HL-60 (cell line): ENCODE measurements at regions not wholly inside any gene's neighbourhood (a gene's known extent, or its start where the extent isn't known, plus 50 kb on each side); places are given as distances from the start of the nearest gene placed in this dataset.

ENCODE experiments used
- DNase-seq, 2 experiments: peaks; one replicate each; pipeline ENCODE4 v3.0.0-alpha.2; 2010 to 2020; ENCODE audit warnings: low read depth in 1 of 2, low spot score in 1 of 2
- H3K27ac ChIP-seq: fragments of 250-450 bp; sonication (Bioruptor Pico); replicated peaks from 2 replicates; pipeline ENCODE4 v1.5.1; 2020; ENCODE audit warnings: mild to moderate bottlenecking, moderate library complexity
- H3K27me3 ChIP-seq: fragments of 250-450 bp; sonication (Bioruptor Pico); 2 replicates; pipeline ENCODE4 v1.5.1; 2021; ENCODE audit warnings: mild to moderate bottlenecking, moderate library complexity; ENCODE audit not compliant: insufficient read depth, poor library complexity, severe bottlenecking
- H3K4me3 ChIP-seq: replicated peaks from 2 replicates; pipeline ENCODE4 v1.5.1; 2011; ENCODE audit warnings: mild to moderate bottlenecking, control low read depth, low read length; ENCODE audit not compliant: insufficient read depth
- GABPA ChIP-seq: IDR thresholded peaks from 2 replicates; pipeline ENCODE4 v1.6.1; 2012; ENCODE audit warnings: low read depth
- POLR2AphosphoS5 ChIP-seq: IDR thresholded peaks from 2 replicates; pipeline ENCODE4 v1.6.1; 2012; ENCODE audit warnings: low read depth
- SPI1 ChIP-seq: IDR thresholded peaks from 2 replicates; pipeline ENCODE4 v1.6.1; 2012; ENCODE audit warnings: low read depth, mild to moderate bottlenecking, borderline replicate concordance
- TF ChIP-seq, protein P1 (sequence below): IDR thresholded peaks from 2 replicates; pipeline ENCODE4 v1.6.1; 2012; ENCODE audit warnings: low read depth; ENCODE audit not compliant: insufficient replicate concordance
- TF ChIP-seq, protein P2 (sequence below): IDR thresholded peaks from one replicate; pipeline ENCODE4 v1.5.1; 2011; ENCODE audit warnings: low read length, control low read depth, inconsistent platforms; ENCODE audit not compliant: insufficient read depth

DNA sequence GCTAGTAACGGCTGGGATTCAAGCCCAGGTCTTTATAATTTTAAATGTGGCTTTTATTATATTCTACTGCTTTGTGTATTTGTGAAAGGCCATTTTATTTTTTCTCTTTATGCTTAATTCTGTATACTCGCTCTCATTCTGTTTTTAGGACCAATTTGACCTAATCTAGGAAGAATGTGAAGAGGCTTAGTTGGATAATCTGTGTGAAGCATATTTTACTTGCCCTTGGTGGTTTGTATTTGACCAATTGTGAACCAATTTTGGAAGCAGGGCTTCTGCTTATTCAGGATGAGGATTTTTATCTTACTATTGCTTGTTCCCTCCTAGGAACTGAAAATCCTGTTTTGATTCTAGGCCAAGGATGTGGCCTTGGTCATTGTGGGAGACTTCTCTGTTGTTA lies 113.1 kb downstream of the TTC6 start:
- DNase-seq, result no peak
- no peaks in the 10 kb centered on the region for H3K27me3 ChIP-seq
- no peak overlapping the region for H3K4me3 ChIP-seq
- H3K27ac ChIP-seq, result no peak overlapping the region
- TF ChIP-seq, protein P1, sequence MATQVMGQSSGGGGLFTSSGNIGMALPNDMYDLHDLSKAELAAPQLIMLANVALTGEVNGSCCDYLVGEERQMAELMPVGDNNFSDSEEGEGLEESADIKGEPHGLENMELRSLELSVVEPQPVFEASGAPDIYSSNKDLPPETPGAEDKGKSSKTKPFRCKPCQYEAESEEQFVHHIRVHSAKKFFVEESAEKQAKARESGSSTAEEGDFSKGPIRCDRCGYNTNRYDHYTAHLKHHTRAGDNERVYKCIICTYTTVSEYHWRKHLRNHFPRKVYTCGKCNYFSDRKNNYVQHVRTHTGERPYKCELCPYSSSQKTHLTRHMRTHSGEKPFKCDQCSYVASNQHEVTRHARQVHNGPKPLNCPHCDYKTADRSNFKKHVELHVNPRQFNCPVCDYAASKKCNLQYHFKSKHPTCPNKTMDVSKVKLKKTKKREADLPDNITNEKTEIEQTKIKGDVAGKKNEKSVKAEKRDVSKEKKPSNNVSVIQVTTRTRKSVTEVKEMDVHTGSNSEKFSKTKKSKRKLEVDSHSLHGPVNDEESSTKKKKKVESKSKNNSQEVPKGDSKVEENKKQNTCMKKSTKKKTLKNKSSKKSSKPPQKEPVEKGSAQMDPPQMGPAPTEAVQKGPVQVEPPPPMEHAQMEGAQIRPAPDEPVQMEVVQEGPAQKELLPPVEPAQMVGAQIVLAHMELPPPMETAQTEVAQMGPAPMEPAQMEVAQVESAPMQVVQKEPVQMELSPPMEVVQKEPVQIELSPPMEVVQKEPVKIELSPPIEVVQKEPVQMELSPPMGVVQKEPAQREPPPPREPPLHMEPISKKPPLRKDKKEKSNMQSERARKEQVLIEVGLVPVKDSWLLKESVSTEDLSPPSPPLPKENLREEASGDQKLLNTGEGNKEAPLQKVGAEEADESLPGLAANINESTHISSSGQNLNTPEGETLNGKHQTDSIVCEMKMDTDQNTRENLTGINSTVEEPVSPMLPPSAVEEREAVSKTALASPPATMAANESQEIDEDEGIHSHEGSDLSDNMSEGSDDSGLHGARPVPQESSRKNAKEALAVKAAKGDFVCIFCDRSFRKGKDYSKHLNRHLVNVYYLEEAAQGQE, result no peak
- no peak for TF ChIP-seq SPI1
- TF ChIP-seq POLR2AphosphoS5, result no peak
- TF ChIP-seq GABPA, result no peak
- TF ChIP-seq, protein P2, sequence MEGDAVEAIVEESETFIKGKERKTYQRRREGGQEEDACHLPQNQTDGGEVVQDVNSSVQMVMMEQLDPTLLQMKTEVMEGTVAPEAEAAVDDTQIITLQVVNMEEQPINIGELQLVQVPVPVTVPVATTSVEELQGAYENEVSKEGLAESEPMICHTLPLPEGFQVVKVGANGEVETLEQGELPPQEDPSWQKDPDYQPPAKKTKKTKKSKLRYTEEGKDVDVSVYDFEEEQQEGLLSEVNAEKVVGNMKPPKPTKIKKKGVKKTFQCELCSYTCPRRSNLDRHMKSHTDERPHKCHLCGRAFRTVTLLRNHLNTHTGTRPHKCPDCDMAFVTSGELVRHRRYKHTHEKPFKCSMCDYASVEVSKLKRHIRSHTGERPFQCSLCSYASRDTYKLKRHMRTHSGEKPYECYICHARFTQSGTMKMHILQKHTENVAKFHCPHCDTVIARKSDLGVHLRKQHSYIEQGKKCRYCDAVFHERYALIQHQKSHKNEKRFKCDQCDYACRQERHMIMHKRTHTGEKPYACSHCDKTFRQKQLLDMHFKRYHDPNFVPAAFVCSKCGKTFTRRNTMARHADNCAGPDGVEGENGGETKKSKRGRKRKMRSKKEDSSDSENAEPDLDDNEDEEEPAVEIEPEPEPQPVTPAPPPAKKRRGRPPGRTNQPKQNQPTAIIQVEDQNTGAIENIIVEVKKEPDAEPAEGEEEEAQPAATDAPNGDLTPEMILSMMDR, result no peak

DNA sequence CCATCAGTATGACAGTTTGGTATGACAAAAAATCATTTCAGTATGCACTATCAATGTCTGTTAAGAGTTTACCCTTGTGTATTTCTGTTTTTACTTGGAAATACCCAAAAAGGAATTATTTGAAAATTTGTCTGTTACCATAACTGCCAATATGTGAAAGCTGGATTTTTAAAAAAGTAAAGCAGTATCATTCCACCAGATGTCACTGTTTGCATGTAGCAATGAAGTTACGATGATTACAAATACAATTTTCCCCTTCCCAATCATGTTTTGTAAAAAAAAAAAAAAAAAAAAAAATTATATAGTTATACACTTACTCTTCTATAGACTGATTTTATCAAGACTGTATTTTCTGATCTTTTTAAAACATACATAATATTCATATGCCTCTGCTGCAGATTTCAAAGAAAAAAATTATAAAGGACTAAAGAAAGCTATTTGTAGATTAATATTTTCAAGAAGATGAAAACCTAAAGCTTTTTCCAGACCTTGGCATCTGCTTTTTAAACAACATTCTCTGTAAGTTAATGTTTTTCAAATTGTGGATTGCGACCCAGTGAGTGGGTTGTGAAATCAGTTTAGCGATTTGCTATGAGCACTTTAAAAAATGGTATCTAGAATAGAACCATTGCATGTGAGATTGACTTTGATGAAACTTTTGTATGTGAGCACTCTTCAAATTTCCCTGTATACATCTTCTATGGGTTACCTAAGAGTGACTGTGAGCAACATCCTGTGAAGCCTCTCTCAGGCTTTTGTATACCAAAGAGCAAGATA lies 114.2 kb downstream of the TTC6 start:
- Histone ChIP-seq H3K27me3 (no peaks in the 10 kb centered on the region), H3K4me3 (no peak overlapping the region), H3K27ac (no peak overlapping the region)
- no peak for TF ChIP-seq POLR2AphosphoS5
- TF ChIP-seq SPI1, result no peak
- no peak for TF ChIP-seq GABPA
- TF ChIP-seq, protein P2, result no peak
- TF ChIP-seq, protein P1, result no peak
- DNase-seq, result no peak

DNA sequence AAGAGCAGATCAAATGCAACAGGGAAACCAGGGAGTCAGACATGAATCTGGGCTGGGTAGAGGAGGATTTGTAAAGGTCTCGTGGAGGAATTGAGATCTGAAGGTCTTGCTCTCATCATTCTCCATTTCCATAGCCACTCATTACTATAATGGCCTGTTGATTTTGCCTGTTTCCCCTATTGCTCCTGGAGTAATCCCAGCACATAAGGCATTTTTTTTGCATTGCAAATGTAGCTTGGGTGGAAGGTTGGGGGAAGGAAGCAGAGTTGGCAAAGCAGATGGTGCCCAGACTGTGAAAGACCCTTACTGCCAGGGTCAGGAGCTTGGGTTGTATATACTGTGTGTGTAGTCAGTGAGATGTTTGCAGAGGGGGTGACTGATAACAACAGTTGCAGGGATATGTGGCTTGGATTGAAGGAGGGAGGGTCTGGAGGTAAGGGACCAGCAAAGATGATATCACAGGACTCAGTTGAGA lies 116.0 kb downstream of the TTC6 start:
- Histone ChIP-seq H3K27me3 (no peaks in the 10 kb centered on the region), H3K27ac (no peak overlapping the region), H3K4me3 (no peak overlapping the region)
- DNase-seq, result no peak
- TF ChIP-seq, protein P2, result no peak
- TF ChIP-seq, protein P1, result no peak
- TF ChIP-seq GABPA (no peak), SPI1 (no peak), POLR2AphosphoS5 (no peak)
